ENCODE measurements at regions not wholly inside any gene's neighbourhood (a gene's known extent, or its start where the extent isn't known, plus 50 kb on each side); places are given as distances from the start of the nearest gene placed in this dataset.

- no peak for TF ChIP-seq CTCF (IDR thresholded peaks at IDR 0.05)
- TF ChIP-seq EZH2 (IDR thresholded peaks at IDR 0.05): no peak
These were observed 60.8 kb upstream of the NUP50 start for GRCh38 chr22:45102896-45103420.
